ENCODE measurements at regions not wholly inside any gene's neighbourhood (a gene's known extent, or its start where the extent isn't known, plus 50 kb on each side); places are given as distances from the start of the nearest gene placed in this dataset.

- DNase-seq (ENCODE audit: low spot score) (no peak), ATAC-seq (no peak)
- Mint-ChIP-seq H3K27ac (no peak overlapping the region), H3K27me3 (ENCODE audit: low read depth) (no peaks in the 10 kb centered on the region), H3K9me3 (peaks cover 9% of the 10 kb centered on the region), H3K4me1 (peaks cover 3% of the 10 kb centered on the region; the same call in 1 of the 2 replicates), H3K36me3 (no peaks in the 10 kb centered on the region), H3K4me3 (no peak overlapping the region)
- CTCF ChIA-PET, result interaction anchor here (0.7 to 1.2 kb wide), 2 partner anchors 19 to 40 kb away, joined by 3 to 7 read pairs; no protein-coding TSS in a partner anchor
- TF ChIP-seq GTF2I (CRISPR knock-in tag; conservative IDR thresholded peaks at IDR 0.05) (no peak), JAZF1 (CRISPR knock-in tag; IDR thresholded peaks at IDR 0.05) (no peak), MLX (CRISPR knock-in tag; IDR thresholded peaks at IDR 0.05) (no peak), ESRRA (CRISPR knock-in tag; IDR thresholded peaks at IDR 0.05; ENCODE audit: borderline replicate concordance) (no peak), ATF1 (CRISPR knock-in tag; IDR thresholded peaks at IDR 0.05) (no peak), NFATC4 (CRISPR knock-in tag; IDR thresholded peaks at IDR 0.05) (no peak), ZNF317 (CRISPR knock-in tag; IDR thresholded peaks at IDR 0.05; ENCODE audit: borderline replicate concordance, low read depth) (no peak), ZBTB43 (CRISPR knock-in tag; IDR thresholded peaks at IDR 0.05) (no peak), CTCF (IDR thresholded peaks at IDR 0.05) (no peak), RORB (CRISPR knock-in tag; IDR thresholded peaks at IDR 0.05) (no peak), E2F1 (CRISPR knock-in tag; IDR thresholded peaks at IDR 0.05) (no peak), PRDM15 (CRISPR knock-in tag; IDR thresholded peaks at IDR 0.05) (no peak), ZNF232 (CRISPR knock-in tag; IDR thresholded peaks at IDR 0.05) (no peak), ZNF423 (CRISPR knock-in tag; IDR thresholded peaks at IDR 0.05) (no peak), IRF1 (CRISPR knock-in tag; IDR thresholded peaks at IDR 0.05) (no peak), STAT6 (CRISPR knock-in tag; conservative IDR thresholded peaks at IDR 0.05; ENCODE audit: low read depth) (no peak), PRRX2 (CRISPR knock-in tag; IDR thresholded peaks at IDR 0.05) (no peak), CDX4 (CRISPR knock-in tag; IDR thresholded peaks at IDR 0.05; ENCODE audit: borderline replicate concordance) (no peak), HMGXB4 (CRISPR knock-in tag; IDR thresholded peaks at IDR 0.05) (no peak)
- POLR2A ChIA-PET, result no interaction called here
These were observed 59.9 kb upstream of the SOD1 start for GRCh38 chr21:31599563-31599962.

All from WTC11 (cell line).